Endothelial cell of umbilical vein (primary cell): ENCODE measurements at regions not wholly inside any gene's neighbourhood (a gene's known extent, or its start where the extent isn't known, plus 50 kb on each side); places are given as distances from the start of the nearest gene placed in this dataset.

Experiments used
- BruUV-seq: library from RNA; stranded (reverse); fragments of 400-500 nt; replicated peaks from 2 replicates; lab custom pipeline; 2021; lab: Mats Ljungman, UMichigan
- CTCF ChIA-PET: fragments of 300-600, 350-600 bp; sonication (Branson Sonifier 250); formaldehyde crosslinking; loops from one replicate; lab custom pipeline; 2021; ENCODE audit warnings: antibody characterized with exemption, inconsistent platforms; lab: Charles Lee
- POLR2A ChIA-PET: fragments of 300-600, 350-600 bp; sonication (Branson Sonifier 250); formaldehyde crosslinking; loops from one replicate; lab custom pipeline; 2021; ENCODE audit warnings: antibody characterized with exemption, inconsistent platforms; lab: Charles Lee
- DNase-seq: peaks from one replicate; pipeline ENCODE4 v3.0.0-alpha.2; 2011; ENCODE audit warnings: low read depth, low spot score
- FAIRE-seq: peaks from 2 replicates; lab custom pipeline; 2011; peaks lifted over from hg19 to GRCh38; lab: Jason Lieb, UNC
- H2AFZ ChIP-seq: 2 replicates; pipeline ENCODE4 v1.6.0; 2012; ENCODE audit warnings: low read depth, low read length, control low read depth, inconsistent platforms
- H3K27ac ChIP-seq: 2 replicates; pipeline ENCODE4 v1.5.1; 2011; ENCODE audit warnings: low read depth, mild to moderate bottlenecking, control low read depth, low read length, moderate library complexity; ENCODE audit not compliant: insufficient read depth
- H3K27me3 ChIP-seq, 2 experiments: 2 replicates each; pipeline versions ENCODE4 v1.6.0 to v1.6.1; 2011; ENCODE audit warnings: low read length in 2 of 2, mixed read lengths in 1 of 2; ENCODE audit not compliant: control insufficient read depth in 2 of 2, insufficient read depth in 2 of 2
- H3K36me3 ChIP-seq, 2 experiments: 2 replicates in 1 of 2; 3 replicates in 1 of 2; pipeline ENCODE4 v1.5.1; 2011; ENCODE audit warnings: low read length in 2 of 2, mild to moderate bottlenecking in 1 of 2, moderate library complexity in 1 of 2; ENCODE audit not compliant: control insufficient read depth in 2 of 2, insufficient read depth in 2 of 2; ENCODE audit errors: extremely low read depth in 1 of 2
- H3K4me1 ChIP-seq: 3 replicates; pipeline ENCODE4 v1.5.1; 2011; ENCODE audit warnings: mild to moderate bottlenecking, low read length; ENCODE audit not compliant: control insufficient read depth, insufficient read depth; ENCODE audit errors: extremely low read depth
- H3K4me2 ChIP-seq: 2 replicates; pipeline ENCODE4 v1.6.1; 2011; ENCODE audit warnings: low read length, control low read depth, mixed read lengths; ENCODE audit not compliant: insufficient read depth
- H3K4me3 ChIP-seq, 3 experiments: fragments of 200-600 bp in 1 of 3; sonication (generic), shearing (Covaris generic) in 1 of 3; replicated peaks in 1 of 3; 2 replicates each; pipeline ENCODE4 v1.5.1; 2011 to 2016; ENCODE audit warnings: control low read depth in 3 of 3, low read length in 3 of 3, mild to moderate bottlenecking in 2 of 3, inconsistent platforms in 1 of 3, low read depth in 1 of 3, moderate library complexity in 1 of 3; ENCODE audit not compliant: insufficient read depth in 1 of 3
- H3K79me2 ChIP-seq: 2 replicates; pipeline ENCODE4 v1.6.0; 2012; ENCODE audit warnings: low read length, inconsistent platforms; ENCODE audit not compliant: control insufficient read depth, insufficient read depth
- H3K9ac ChIP-seq: replicated peaks from 2 replicates; pipeline ENCODE3; 2011; ENCODE audit warnings: low read length, control low read depth; ENCODE audit not compliant: insufficient read depth; ENCODE audit errors: extremely low read depth
- H3K9me1 ChIP-seq: replicated peaks from 3 replicates; pipeline ENCODE4 v1.6.0; 2011; ENCODE audit warnings: mild to moderate bottlenecking, low read length; ENCODE audit not compliant: control insufficient read depth, insufficient read depth; ENCODE audit errors: extremely low read depth
- H3K9me3 ChIP-seq: replicated peaks from 2 replicates; pipeline ENCODE4 v1.5.1; 2012; ENCODE audit warnings: low read length, inconsistent platforms; ENCODE audit not compliant: control insufficient read depth, insufficient read depth
- H4K20me1 ChIP-seq: replicated peaks from 2 replicates; pipeline ENCODE3; 2011; ENCODE audit warnings: mild to moderate bottlenecking, low read length; ENCODE audit not compliant: control insufficient read depth, insufficient read depth; ENCODE audit errors: extremely low read depth
- CTCF ChIP-seq, 2 donors: IDR thresholded peaks; 1 replicate in 1 of 2; 2 replicates in 1 of 2; pipeline ENCODE4 v1.5.1; 2011; ENCODE audit warnings: low read length in 2 of 2, mild to moderate bottlenecking in 2 of 2, moderate library complexity in 2 of 2, control low read depth in 1 of 2, inconsistent platforms in 1 of 2, low read depth in 1 of 2; ENCODE audit not compliant: insufficient read depth in 1 of 2; ENCODE audit errors: extremely low read depth in 1 of 2
- EZH2 ChIP-seq: IDR thresholded peaks from 2 replicates; pipeline ENCODE4 v1.6.1; 2012; ENCODE audit warnings: borderline replicate concordance, low read depth, mild to moderate bottlenecking, moderate library complexity, low read length, inconsistent platforms; ENCODE audit not compliant: severe bottlenecking
- FOS ChIP-seq: IDR thresholded peaks from 2 replicates; pipeline ENCODE4 v1.6.1; 2011; ENCODE audit warnings: mild to moderate bottlenecking, low read length, moderate library complexity, borderline replicate concordance; ENCODE audit not compliant: insufficient read depth
- GATA2 ChIP-seq: IDR thresholded peaks from 2 replicates; pipeline ENCODE4 v1.7.0; 2011; ENCODE audit warnings: low read depth, mild to moderate bottlenecking, moderate library complexity, mixed read lengths, low read length; ENCODE audit not compliant: insufficient read length, insufficient read depth
- JUN ChIP-seq: IDR thresholded peaks from 2 replicates; pipeline ENCODE4 v1.6.1; 2011; ENCODE audit warnings: borderline replicate concordance, low read depth; ENCODE audit not compliant: insufficient read length, insufficient read depth
- MAX ChIP-seq: IDR thresholded peaks from 2 replicates; pipeline ENCODE4 v1.6.1; 2011; ENCODE audit not compliant: insufficient read depth, insufficient read length
- MYC ChIP-seq: IDR thresholded peaks from one replicate; pipeline ENCODE4 v1.6.1; 2011; ENCODE audit warnings: mild to moderate bottlenecking, low read depth, low read length
- POLR2A ChIP-seq: IDR thresholded peaks from 2 replicates; pipeline ENCODE4 v1.6.1; 2012; ENCODE audit warnings: low read depth, mild to moderate bottlenecking, control low read depth, low read length
- dilution Hi-C: fragments of 300-500 bp; cut with MboI; formaldehyde crosslinking; loops from one replicate; pipeline ENCODE4 v1.15.0; 2019; ENCODE audit warnings: low sequenced_read_pairs; ENCODE audit not compliant: extremely low pct_ligation_motif_present
- intact Hi-C: fragments of 100-400 bp; cut with micrococcal nuclease; formaldehyde crosslinking; loops from one replicate; pipeline ENCODE4 v1.10.0; 2022

DNA sequence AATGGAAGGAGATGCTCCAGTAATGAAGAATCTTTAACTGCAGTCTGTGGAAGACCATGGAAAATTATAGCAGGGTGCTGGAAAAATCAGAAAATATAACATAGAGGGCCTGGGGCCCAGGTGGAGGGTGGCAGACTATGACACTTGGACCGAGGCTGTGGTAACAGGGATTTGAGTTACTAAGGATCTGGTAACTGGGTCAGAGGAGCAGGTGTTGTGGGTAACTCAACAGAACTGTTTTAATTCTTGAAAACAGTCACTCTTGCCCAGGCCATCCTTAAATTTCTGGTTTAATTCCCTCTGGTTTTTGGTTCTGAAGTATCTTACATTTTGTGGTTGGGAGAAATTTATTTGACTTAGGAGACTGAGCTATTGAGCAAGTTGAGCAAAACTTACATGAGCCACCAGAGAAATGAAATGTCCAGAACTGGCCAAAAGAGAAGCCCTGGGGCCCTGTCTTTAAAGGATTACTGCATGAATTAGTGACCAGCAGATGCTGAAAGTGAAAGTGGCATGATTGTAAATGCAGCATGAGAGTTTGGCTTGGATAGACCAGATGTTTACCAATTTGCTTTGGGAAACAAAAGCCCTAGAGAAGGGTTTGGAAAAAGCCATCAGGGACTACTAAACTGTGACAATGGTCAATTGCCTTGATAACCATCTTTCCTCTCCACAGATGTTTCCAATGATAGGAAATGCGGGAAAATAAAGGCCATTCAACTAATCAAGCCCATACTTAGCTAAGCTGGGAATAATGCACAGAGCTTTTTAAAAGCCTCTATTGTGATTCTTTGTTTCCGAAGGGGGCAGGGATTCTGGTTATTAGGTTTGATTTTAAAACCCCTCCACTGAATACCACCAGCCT, 374.9 kb upstream of the TGFBR2 start:
- peaks cover 34% of the 10 kb centered on the region for H3K4me1 ChIP-seq
- H3K36me3 ChIP-seq: no peaks in the 10 kb centered on the region
- peak overlapping the region; percentile 42 for H2AFZ ChIP-seq
- ChIA-PET POLR2A (no interaction called here), CTCF (interaction anchor here (5.2 kb wide), 1 partner anchor 33 kb away, joined by 30 read pairs; no protein-coding TSS in a partner anchor)
- H3K27me3 ChIP-seq: no peaks in the 10 kb centered on the region
- TF ChIP-seq FOS (no peak), GATA2 (peak; percentile 53), CTCF (IDR thresholded peaks at IDR 0.05; ENCODE audit: extremely low read depth in 1 of 2, insufficient read depth in 1 of 2, low read depth in 1 of 2, low read length in 2 of 2) (no peak), MYC (no peak)
- no peak overlapping the region for H3K27ac ChIP-seq
- BruUV-seq: no TSS peak
- H3K9me1 ChIP-seq: no peaks in the 10 kb centered on the region
- FAIRE-seq (no peak), DNase-seq (peak; percentile 67)
- no peaks in the 10 kb centered on the region for H3K79me2 ChIP-seq
- H3K9me3 ChIP-seq: no peaks in the 10 kb centered on the region
- intact Hi-C loops (no loop called here), dilution Hi-C loops (no loop called here)
- H3K4me3 ChIP-seq: no peak overlapping the region
- no peaks in the 10 kb centered on the region for H4K20me1 ChIP-seq
- H3K9ac ChIP-seq: no peak overlapping the region
- H3K4me2 ChIP-seq: peak overlapping the region; percentile 10

DNA sequence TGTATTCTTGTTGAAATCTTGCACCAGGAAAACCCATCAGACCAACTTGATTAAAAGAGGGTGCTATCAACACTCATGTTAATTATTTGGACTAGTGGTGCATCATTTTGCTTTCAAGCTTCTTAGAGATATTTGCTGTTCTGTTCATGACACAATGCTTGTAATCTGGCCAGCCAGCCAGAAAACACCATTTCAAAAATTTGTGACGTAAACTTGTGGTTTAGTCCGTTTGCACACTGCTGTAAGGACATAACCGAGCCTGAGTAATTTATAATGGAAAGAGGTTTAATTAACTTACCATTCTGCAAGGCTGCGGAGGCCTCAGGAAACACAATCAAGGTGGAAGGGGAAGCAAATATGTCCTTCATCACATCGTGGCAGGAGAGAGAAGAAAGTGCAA, 374.3 kb upstream of the TGFBR2 start:
- Histone ChIP-seq H3K36me3 (no peaks in the 10 kb centered on the region), H3K27me3 (no peaks in the 10 kb centered on the region), H3K9ac (no peak overlapping the region), H3K4me2 (no peak overlapping the region), H2AFZ (no peak overlapping the region), H4K20me1 (no peaks in the 10 kb centered on the region), H3K4me1 (peaks cover 33% of the 10 kb centered on the region), H3K9me1 (no peaks in the 10 kb centered on the region), H3K79me2 (no peaks in the 10 kb centered on the region), H3K4me3 (no peak overlapping the region), H3K9me3 (no peaks in the 10 kb centered on the region), H3K27ac (no peak overlapping the region)
- POLR2A ChIA-PET: no interaction called here
- FAIRE-seq (no peak), DNase-seq (no peak)
- no peak for TF ChIP-seq MYC
- TF ChIP-seq EZH2: no peak
- TF ChIP-seq GATA2: no peak
- TF ChIP-seq JUN: no peak
- TF ChIP-seq POLR2A: no peak
- no peak for TF ChIP-seq CTCF (IDR thresholded peaks at IDR 0.05; ENCODE audit: extremely low read depth in 1 of 2, insufficient read depth in 1 of 2, low read depth in 1 of 2, low read length in 2 of 2)
- no peak for TF ChIP-seq MAX
- BruUV-seq: no TSS peak
- CTCF ChIA-PET: interaction anchor here (5.2 kb wide), 1 partner anchor 34 kb away, joined by 30 read pairs; no protein-coding TSS in a partner anchor
- dilution Hi-C loops (no loop called here), intact Hi-C loops (no loop called here)
